ENCODE measurements at regions not wholly inside any gene's neighbourhood (a gene's known extent, or its start where the extent isn't known, plus 50 kb on each side); places are given as distances from the start of the nearest gene placed in this dataset.
"Not testable (repeated sequence)": the region's sequence is repeated elsewhere in the genome, so short reads cannot be mapped to it uniquely, and the experiment has no call there.

- no peak overlapping the region for H3K4me2 ChIP-seq (ENCODE audit: low read depth, low read length, poor library complexity, severe bottlenecking)
- TF ChIP-seq EZH2phosphoT487 (conservative IDR thresholded peaks at IDR 0.05; ENCODE audit: low read length) (no peak), CTCF (IDR thresholded peaks at IDR 0.05; ENCODE audit: insufficient read depth, low read length, poor library complexity, severe bottlenecking) (no peak)
These were observed 185.5 kb downstream of the CEP135 start for GRCh38 chr4:56134266-56134665.

GRCh38 chr4:56132835-56133234, 184.1 kb downstream of the CEP135 start:
- no peaks in the 10 kb centered on the region for H3K27me3 ChIP-seq (ENCODE audit: low read length)
- no peak overlapping the region for H3K4me2 ChIP-seq (ENCODE audit: low read depth, low read length, poor library complexity, severe bottlenecking)
- no peaks in the 10 kb centered on the region for H3K9me2 ChIP-seq (replicated peaks; ENCODE audit: insufficient read depth, low read length)
- no peak overlapping the region for H3K9ac ChIP-seq (ENCODE audit: low read length)
- no peaks in the 10 kb centered on the region for H3K36me3 ChIP-seq (ENCODE audit: low read length)
- H3K9me3 ChIP-seq (ENCODE audit: insufficient read depth, low read length), result no peaks in the 10 kb centered on the region
- H3K79me2 ChIP-seq (ENCODE audit: insufficient read depth, low read length), result no peaks in the 10 kb centered on the region
- TF ChIP-seq EZH2phosphoT487 (conservative IDR thresholded peaks at IDR 0.05; ENCODE audit: low read length) (no peak), CTCF (IDR thresholded peaks at IDR 0.05; ENCODE audit: insufficient read depth, low read length, poor library complexity, severe bottlenecking) (no peak)
- H3K4me3 ChIP-seq (ENCODE audit: insufficient read depth, low read length, poor library complexity, severe bottlenecking), result no peak overlapping the region
- H4K20me1 ChIP-seq (ENCODE audit: low read depth, low read length), result no peaks in the 10 kb centered on the region
- H2AFZ ChIP-seq (ENCODE audit: low read depth, low read length, severe bottlenecking), result no peak overlapping the region
- H3F3A ChIP-seq (ENCODE audit: insufficient read depth), result no peaks in the 10 kb centered on the region
- no peak overlapping the region for H3K27ac ChIP-seq (ENCODE audit: low read depth, low read length)

More at GRCh38 chr4:56134266-56134665, 185.5 kb downstream of the CEP135 start:
- Histone ChIP-seq H3F3A (ENCODE audit: insufficient read depth) (no peaks in the 10 kb centered on the region), H3K79me2 (ENCODE audit: insufficient read depth, low read length) (no peaks in the 10 kb centered on the region), H4K20me1 (ENCODE audit: low read depth, low read length) (no peaks in the 10 kb centered on the region), H3K9me2 (replicated peaks; ENCODE audit: insufficient read depth, low read length) (no peaks in the 10 kb centered on the region), H3K4me3 (ENCODE audit: insufficient read depth, low read length, poor library complexity, severe bottlenecking) (no peak overlapping the region), H3K27ac (ENCODE audit: low read depth, low read length) (no peak overlapping the region), H2AFZ (ENCODE audit: low read depth, low read length, severe bottlenecking) (no peak overlapping the region), H3K9me3 (ENCODE audit: insufficient read depth, low read length) (no peaks in the 10 kb centered on the region), H3K36me3 (ENCODE audit: low read length) (no peaks in the 10 kb centered on the region), H3K27me3 (ENCODE audit: low read length) (no peaks in the 10 kb centered on the region), H3K9ac (ENCODE audit: low read length) (no peak overlapping the region)

- not testable (repeated sequence) for H3K9ac ChIP-seq (ENCODE audit: low read length); H3K4me2 ChIP-seq (ENCODE audit: low read depth, low read length, poor library complexity, severe bottlenecking); H3K36me3 ChIP-seq (ENCODE audit: low read length); H3K9me2 ChIP-seq (replicated peaks; ENCODE audit: insufficient read depth, low read length); H4K20me1 ChIP-seq (ENCODE audit: low read depth, low read length); H3K9me3 ChIP-seq (ENCODE audit: insufficient read depth, low read length); H3K4me3 ChIP-seq (ENCODE audit: insufficient read depth, low read length, poor library complexity, severe bottlenecking); H3K27ac ChIP-seq (ENCODE audit: low read depth, low read length); H3K79me2 ChIP-seq (ENCODE audit: insufficient read depth, low read length); H2AFZ ChIP-seq (ENCODE audit: low read depth, low read length, severe bottlenecking); H3F3A ChIP-seq (ENCODE audit: insufficient read depth); H3K27me3 ChIP-seq (ENCODE audit: low read length)
These were observed 183.4 kb downstream of the CEP135 start for GRCh38 chr4:56132188-56132587.

- no peaks in the 10 kb centered on the region for H3K9me3 ChIP-seq (ENCODE audit: insufficient read depth, low read length)
- no peak overlapping the region for H2AFZ ChIP-seq (ENCODE audit: low read depth, low read length, severe bottlenecking)
- no peak overlapping the region for H3K9ac ChIP-seq (ENCODE audit: low read length)
- H3F3A ChIP-seq (ENCODE audit: insufficient read depth), result no peaks in the 10 kb centered on the region
- no peak for TF ChIP-seq CTCF (IDR thresholded peaks at IDR 0.05; ENCODE audit: insufficient read depth, low read length, poor library complexity, severe bottlenecking)
- TF ChIP-seq EZH2phosphoT487 (conservative IDR thresholded peaks at IDR 0.05; ENCODE audit: low read length), result no peak
- H3K27me3 ChIP-seq (ENCODE audit: low read length), result no peaks in the 10 kb centered on the region
- H3K9me2 ChIP-seq (replicated peaks; ENCODE audit: insufficient read depth, low read length), result no peaks in the 10 kb centered on the region
- H3K4me2 ChIP-seq (ENCODE audit: low read depth, low read length, poor library complexity, severe bottlenecking), result no peak overlapping the region
- no peak overlapping the region for H3K4me3 ChIP-seq (ENCODE audit: insufficient read depth, low read length, poor library complexity, severe bottlenecking)
- H3K79me2 ChIP-seq (ENCODE audit: insufficient read depth, low read length), result no peaks in the 10 kb centered on the region
- H4K20me1 ChIP-seq (ENCODE audit: low read depth, low read length), result no peaks in the 10 kb centered on the region
- no peaks in the 10 kb centered on the region for H3K36me3 ChIP-seq (ENCODE audit: low read length)
- no peak overlapping the region for H3K27ac ChIP-seq (ENCODE audit: low read depth, low read length)
These were observed 181.9 kb downstream of the CEP135 start for GRCh38 chr4:56130606-56131155.
